NCI-H146 treated with DMSO at 0.1 percent for 48 hours (cell line): ENCODE measurements at regions not wholly inside any gene's neighbourhood (a gene's known extent, or its start where the extent isn't known, plus 50 kb on each side); places are given as distances from the start of the nearest gene placed in this dataset.

ENCODE experiments used
- DNase-seq: peaks from one replicate; lab custom pipeline; 2025; ENCODE audit not compliant: unreplicated experiment; lab: John Stamatoyannopoulos, UW

GRCh38 chr13:83613524-83613923 lies 268.8 kb downstream of the SLITRK1 start:
- no peak for DNase-seq

- no peak for DNase-seq
Observed at GRCh38 chr13:83601539-83601938, 280.7 kb downstream of the SLITRK1 start.

DNA sequence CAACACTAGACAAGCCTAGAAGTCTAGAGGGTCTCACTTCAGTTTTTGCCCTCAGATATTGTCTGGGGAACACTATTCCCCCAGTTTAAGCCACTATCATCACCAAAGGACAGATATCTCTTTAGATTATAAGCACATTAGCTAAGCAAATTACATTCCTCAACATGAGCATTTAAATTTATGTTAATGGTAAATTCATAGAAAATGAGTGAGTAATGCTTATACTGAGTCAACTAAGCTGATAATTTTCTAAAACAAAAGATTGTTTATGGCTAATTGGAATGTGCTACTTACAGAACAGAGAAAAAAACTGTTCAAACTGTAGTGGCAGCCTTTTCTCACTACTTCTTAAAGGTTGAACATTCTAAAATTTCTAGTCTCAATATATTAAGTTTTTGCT lies 290.2 kb downstream of the SLITRK1 start:
- no peak for DNase-seq

DNA sequence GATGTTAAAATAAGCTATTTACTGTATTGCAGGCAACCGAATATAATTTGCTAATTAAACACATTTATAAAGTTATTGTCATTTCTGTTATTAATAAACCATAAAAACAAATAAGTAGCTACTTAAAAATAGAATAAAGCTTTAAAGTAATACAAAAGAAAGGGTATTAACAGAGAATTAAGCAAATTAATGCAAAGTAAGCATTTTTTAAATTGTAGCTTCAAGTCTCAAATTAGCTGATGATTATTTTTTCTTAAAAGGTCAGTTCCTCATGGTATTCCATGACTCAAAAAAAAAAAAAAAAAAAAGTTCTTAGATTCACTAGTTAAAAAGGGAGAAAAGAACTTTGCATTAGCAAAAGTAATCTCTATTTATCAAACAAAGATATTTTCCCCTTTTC lies 292.5 kb downstream of the SLITRK1 start:
- DNase-seq, result no peak

GRCh38 chr13:83577183-83577582 lies 305.1 kb downstream of the SLITRK1 start:
- no peak for DNase-seq

DNA sequence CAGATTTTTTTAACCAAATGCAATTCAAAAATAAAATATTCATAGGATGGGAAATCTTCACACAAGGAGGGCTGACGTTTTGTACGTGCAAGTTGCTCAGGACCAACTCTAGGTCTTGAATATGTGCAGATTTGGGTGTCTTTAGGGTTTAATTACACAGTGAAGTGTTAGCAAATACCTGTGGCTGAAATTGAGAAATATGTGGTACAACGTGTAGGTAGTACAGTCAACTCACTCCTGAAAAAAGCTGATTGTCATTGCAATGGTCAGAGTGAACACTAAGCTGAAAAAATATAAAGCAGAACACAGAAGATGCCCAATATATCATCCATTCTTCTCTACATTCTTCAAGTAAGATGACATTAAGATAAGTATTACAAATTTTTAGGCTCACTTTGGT lies 314.3 kb downstream of the SLITRK1 start:
- no peak for DNase-seq

DNA sequence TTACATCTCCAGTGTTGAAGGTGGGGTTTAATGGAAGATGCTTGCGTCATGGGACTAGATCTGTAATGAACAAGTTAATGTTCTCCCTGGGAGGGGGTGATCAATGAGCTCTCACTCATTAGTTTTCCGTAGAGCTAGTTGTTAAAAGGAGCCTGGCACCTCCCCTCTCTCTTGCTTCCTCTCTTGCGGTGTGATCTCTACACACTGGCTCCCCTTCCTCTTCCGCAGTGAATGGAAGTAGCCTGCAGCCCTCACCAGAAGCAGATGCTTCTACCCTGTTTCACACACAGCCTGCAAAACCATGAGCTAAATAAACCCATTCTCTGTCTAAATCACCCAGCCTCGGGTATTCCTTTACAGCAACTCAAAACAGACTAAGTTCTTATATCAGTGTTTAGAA lies 318.8 kb downstream of the SLITRK1 start:
- DNase-seq, result no peak

- DNase-seq, result no peak
Observed at GRCh38 chr13:83557845-83558244, 324.4 kb downstream of the SLITRK1 start.

GRCh38 chr13:83549671-83550070 lies 332.6 kb downstream of the SLITRK1 start:
- no peak for DNase-seq

- DNase-seq, result no peak
Observed at GRCh38 chr13:83547043-83547442, 335.2 kb downstream of the SLITRK1 start.

- DNase-seq, result no peak
Observed at GRCh38 chr13:83546476-83546875, 335.8 kb downstream of the SLITRK1 start.

- no peak for DNase-seq
Observed at GRCh38 chr13:83538636-83539035, 343.6 kb downstream of the SLITRK1 start.

DNA sequence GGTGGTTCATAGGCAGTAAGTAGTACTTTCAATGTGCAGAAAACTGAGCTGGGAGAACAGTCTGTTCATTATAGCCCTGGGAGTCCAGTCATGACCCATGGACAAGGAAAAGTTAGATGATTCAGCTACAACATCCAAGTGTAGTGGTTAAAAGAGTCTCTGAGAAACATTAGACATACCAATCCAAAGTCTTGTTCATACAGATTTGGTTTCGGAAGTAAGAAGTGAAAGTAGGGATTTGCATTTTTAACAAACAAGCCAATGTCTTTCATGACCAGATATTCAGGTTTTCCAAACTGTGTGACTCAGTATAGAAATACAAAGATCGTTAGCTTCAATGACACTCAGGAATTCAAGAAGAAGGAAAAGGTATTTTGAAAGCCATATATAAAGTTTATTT lies 345.3 kb downstream of the SLITRK1 start:
- DNase-seq, result no peak

DNA sequence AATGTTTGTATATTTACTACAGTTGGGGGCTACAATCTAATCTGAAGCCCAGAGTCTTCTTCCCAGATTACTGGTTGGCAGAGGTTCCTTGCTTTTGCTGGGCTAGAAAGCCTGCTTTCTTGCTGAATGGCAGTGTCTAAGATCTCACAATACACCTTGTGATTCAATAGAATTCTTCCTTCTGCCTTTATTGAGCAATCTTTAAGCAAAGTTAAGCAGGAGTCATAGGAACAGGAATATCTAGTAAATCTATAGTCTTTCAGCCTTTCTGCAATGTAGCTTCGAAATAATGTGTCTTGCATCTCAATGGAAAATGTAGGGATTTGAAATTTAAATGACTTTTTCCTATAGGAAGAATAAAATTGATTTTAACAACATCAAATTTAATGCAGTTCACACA lies 346.1 kb downstream of the SLITRK1 start:
- DNase-seq, result no peak

GRCh38 chr13:83532809-83533208 lies 349.5 kb downstream of the SLITRK1 start:
- no peak for DNase-seq

DNA sequence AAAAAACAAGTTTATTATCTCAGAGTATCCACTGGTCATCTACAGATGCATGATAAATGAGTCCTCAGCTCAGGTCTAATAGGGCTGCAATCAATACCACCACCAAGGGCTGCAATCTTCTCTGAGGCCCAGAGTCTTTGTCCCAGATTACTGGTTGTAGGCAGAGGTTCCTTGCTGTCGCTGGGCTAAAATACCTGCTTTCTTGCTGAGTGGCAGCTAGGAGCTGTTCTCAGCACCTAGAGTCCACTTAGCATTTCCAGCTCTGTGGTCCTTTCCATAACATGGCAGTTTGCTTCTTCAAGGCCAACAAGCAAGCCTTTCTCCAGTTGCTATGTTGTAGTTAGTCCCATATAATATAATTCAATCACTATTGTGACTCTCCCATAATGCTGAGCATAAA lies 351.3 kb downstream of the SLITRK1 start:
- no peak for DNase-seq

DNA sequence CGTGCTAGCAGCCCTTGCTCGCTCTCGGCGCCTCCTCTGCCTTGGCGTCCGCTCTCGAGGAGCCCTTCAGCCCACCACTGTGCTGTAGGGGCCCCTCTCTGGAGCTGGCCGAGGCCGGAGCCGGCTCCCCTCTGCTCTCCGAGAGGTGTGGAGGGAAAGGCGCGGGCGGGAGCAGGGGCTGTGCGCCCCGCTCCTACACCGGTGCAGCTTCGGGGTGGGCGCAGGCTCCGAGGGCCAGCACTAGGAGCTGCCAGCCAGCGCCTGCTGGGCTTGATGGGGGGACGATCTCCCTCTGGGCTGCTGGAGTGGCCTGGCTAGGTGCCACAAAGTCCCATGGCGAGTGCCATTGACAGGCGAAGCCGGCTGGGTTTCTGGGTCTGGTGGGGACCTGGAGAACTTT lies 365.5 kb downstream of the SLITRK1 start:
- no peak for DNase-seq

- no peak for DNase-seq
Observed at GRCh38 chr13:83515268-83516015, 366.8 kb downstream of the SLITRK1 start.

GRCh38 chr13:83508771-83509301 lies 373.4 kb downstream of the SLITRK1 start:
- DNase-seq, result no peak

DNA sequence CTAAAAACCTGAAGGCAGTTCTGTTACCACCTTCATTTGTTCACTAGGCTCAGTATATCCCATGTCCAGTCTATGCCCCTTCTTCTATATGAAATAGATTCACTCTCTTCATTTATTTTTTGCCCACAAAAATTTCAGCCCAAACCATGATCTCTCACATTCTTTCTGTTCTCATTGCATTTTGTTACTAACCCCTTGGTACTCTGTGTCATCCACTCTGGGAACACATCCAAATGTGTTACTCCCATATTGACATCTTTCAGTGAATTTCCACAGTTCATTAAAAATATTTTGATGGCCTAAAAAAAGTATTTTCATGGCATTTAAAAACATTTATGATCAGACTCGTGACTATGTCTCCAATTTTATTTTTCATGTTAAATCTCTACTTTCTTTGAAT lies 378.9 kb downstream of the SLITRK1 start:
- no peak for DNase-seq

DNA sequence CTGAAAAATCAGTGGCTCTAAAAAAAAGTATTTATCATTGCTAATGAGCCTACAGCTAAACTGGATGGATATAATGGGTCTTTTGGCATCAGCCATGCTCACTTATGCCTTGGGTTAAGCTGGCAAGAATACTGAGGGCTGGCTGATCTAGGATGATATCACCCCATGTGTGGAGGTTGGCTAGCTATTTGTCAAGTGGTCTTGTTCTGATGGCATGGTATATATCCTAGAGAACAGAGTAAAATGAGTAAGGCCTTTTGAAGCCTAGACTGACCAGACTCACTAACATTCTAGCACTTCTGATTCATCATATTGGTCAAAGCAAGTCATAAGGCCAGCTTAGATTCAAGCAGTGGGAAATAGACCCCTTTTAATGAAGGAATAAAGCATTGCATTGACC lies 383.0 kb downstream of the SLITRK1 start:
- no peak for DNase-seq

DNA sequence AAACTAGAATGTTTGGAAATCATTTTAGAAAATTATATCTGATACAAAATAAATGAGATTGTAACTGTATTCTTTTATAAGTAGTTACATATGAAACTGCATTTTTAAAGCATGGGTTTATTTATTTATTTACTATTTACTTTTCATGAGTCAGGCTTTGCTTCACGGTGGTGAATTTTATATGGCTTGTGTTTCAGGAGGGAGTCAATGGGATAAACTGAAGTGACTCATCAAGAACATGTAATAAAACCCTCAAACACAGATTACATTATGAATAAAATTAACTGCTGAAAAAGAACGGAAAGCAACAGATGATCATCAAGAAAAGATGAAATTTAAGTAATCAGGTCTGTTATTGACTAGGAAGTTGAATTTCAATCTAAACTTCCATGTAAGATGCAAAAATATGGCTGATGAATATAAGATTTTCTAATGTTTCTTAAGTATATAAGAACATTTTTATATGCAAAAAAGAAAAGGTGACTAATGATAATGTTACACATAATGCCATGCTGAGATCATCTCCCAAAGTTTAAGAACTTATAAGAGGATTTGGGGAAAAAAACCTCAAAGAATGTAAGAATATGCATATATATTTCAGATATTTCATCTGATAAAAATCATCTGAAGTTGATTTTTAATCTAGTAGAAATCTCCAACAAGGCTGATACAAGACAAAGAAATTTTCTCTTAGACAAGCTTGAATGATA lies 383.6 kb downstream of the SLITRK1 start:
- no peak for DNase-seq
